ENCODE measurements at regions not wholly inside any gene's neighbourhood (a gene's known extent, or its start where the extent isn't known, plus 50 kb on each side); places are given as distances from the start of the nearest gene placed in this dataset.

DNA sequence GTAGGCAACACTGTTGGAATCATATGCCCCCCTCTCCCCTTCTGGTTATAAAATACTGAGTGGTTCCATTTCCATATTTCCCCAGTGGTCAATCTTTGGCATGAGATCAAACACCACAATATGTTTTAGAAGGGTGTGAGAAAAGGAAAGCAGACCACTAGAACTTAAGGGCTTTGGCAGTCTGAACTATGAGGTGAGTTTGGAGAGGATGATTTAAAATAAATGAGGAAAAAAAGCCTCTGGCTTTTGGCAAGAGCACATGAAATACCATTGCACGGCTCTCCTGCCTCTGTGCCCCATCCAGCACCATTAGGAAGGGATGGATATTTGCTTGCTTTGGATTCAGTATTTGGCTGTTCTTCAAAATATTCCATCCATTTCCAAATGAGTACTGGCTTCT is 339.5 kb upstream of the C1orf87 start:
- no peak for DNase-seq (ENCODE audit: extremely low spot score, unreplicated experiment)
- H3K4me3 Mint-ChIP-seq, result no peak overlapping the region
- peaks cover 5% of the 10 kb centered on the region for H3K4me1 Mint-ChIP-seq (ENCODE audit: unreplicated experiment)
- H3K27me3 Mint-ChIP-seq, result peaks cover 4% of the 10 kb centered on the region
- TF ChIP-seq, protein P1, sequence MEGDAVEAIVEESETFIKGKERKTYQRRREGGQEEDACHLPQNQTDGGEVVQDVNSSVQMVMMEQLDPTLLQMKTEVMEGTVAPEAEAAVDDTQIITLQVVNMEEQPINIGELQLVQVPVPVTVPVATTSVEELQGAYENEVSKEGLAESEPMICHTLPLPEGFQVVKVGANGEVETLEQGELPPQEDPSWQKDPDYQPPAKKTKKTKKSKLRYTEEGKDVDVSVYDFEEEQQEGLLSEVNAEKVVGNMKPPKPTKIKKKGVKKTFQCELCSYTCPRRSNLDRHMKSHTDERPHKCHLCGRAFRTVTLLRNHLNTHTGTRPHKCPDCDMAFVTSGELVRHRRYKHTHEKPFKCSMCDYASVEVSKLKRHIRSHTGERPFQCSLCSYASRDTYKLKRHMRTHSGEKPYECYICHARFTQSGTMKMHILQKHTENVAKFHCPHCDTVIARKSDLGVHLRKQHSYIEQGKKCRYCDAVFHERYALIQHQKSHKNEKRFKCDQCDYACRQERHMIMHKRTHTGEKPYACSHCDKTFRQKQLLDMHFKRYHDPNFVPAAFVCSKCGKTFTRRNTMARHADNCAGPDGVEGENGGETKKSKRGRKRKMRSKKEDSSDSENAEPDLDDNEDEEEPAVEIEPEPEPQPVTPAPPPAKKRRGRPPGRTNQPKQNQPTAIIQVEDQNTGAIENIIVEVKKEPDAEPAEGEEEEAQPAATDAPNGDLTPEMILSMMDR (conservative IDR thresholded peaks at IDR 0.05), result no peak
- H3K9me3 Mint-ChIP-seq, result no peaks in the 10 kb centered on the region
- no peak overlapping the region for H3K27ac Mint-ChIP-seq
- no peaks in the 10 kb centered on the region for H3K36me3 Mint-ChIP-seq

DNA sequence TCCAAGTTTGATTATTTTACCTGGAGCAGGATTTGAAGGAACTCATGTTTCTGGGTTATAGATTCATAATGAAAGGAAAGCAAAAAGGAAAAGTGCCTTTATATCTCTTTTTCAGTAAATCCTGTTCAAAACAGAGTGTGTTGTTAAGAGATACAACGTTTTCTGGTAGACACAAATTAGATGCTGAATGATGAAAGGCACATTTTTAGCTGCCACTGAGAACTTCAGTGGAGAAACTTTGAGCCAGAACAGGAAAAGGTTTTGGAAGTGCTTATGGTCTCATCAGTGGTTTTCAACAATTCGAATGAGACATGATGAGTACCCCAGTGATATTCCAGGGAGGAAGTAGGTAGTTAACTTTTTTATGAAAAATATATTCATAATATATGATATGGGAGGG is 338.0 kb upstream of the C1orf87 start:
- Mint-ChIP-seq H3K9me3 (no peaks in the 10 kb centered on the region), H3K4me1 (ENCODE audit: unreplicated experiment) (peaks cover 4% of the 10 kb centered on the region), H3K36me3 (no peaks in the 10 kb centered on the region), H3K4me3 (no peak overlapping the region), H3K27me3 (peaks cover 4% of the 10 kb centered on the region), H3K27ac (no peak overlapping the region)
- TF ChIP-seq, protein P1 (conservative IDR thresholded peaks at IDR 0.05), result no peak
- no peak for DNase-seq (ENCODE audit: extremely low spot score, unreplicated experiment)

DNA sequence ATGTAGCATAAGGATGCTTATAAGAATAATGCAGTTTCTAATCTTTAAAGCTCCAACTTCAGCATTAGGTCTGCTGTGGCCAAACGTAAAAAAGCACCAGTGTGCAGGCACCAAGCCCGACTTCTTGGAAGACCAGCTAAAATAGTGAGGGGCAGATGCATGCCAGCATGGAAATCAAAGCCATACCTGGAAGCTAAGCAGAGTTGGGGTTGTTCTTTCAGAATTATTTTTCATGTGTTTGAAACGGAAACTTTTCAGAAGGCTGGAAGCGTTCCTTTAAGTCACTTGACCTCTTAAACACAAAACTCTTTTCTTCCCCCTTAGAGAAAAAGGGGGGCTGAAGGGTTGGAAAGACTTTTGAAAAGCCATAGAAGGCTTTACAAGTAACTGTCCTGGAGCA is 329.2 kb upstream of the C1orf87 start:
- no peak overlapping the region for H3K4me3 Mint-ChIP-seq
- peaks cover 4% of the 10 kb centered on the region for H3K4me1 Mint-ChIP-seq (ENCODE audit: unreplicated experiment)
- H3K27ac Mint-ChIP-seq, result no peak overlapping the region
- H3K27me3 Mint-ChIP-seq, result peaks cover 4% of the 10 kb centered on the region
- H3K36me3 Mint-ChIP-seq, result no peaks in the 10 kb centered on the region
- TF ChIP-seq, protein P1 (conservative IDR thresholded peaks at IDR 0.05), result no peak
- DNase-seq (ENCODE audit: extremely low spot score, unreplicated experiment), result no peak
- peaks cover 8% of the 10 kb centered on the region for H3K9me3 Mint-ChIP-seq

DNA sequence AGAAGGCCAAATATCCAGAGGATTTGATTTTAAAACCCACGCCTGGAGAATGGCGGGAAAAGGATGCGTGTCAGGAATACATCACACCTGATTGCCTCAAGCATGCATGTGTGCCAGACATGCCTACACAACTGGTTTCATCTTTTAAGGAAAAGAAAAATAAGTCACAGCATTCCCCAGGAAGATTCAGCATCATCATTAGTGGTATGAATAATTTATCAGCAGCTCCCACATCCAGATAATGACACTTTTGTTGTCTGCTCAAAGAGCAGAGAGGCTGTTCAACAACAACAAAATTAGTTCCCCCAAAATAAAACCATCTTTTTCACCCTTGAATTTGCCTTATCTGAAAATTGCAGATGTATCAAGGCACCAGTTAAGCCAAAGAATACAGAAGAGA is 328.6 kb upstream of the C1orf87 start:
- TF ChIP-seq, protein P1 (conservative IDR thresholded peaks at IDR 0.05), result no peak
- Mint-ChIP-seq H3K4me1 (ENCODE audit: unreplicated experiment) (peaks cover 4% of the 10 kb centered on the region), H3K27ac (no peak overlapping the region), H3K27me3 (peaks cover 4% of the 10 kb centered on the region), H3K9me3 (peaks cover 8% of the 10 kb centered on the region), H3K36me3 (no peaks in the 10 kb centered on the region), H3K4me3 (no peak overlapping the region)
- DNase-seq (ENCODE audit: extremely low spot score, unreplicated experiment), result no peak

DNA sequence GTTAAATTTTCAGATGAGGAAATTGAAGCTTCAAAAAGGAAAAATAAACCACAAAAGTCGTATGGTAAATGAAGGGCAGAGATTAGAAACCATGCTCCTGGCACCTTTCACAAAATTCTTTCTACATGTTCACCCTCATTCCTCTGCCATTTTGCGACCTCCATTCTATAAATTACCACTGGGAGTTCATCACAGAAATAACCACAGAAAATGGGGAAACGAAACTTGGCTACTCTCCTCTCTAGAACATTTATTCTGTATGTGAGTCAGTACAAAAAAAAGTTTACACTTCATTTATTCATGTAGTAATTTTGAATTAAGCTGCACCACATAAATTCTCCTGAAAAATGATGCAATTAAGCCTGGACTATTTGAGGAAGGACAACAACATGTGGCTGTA is 320.9 kb upstream of the C1orf87 start:
- no peaks in the 10 kb centered on the region for H3K36me3 Mint-ChIP-seq
- no peaks in the 10 kb centered on the region for H3K4me1 Mint-ChIP-seq (ENCODE audit: unreplicated experiment)
- no peak overlapping the region for H3K4me3 Mint-ChIP-seq
- no peak for DNase-seq (ENCODE audit: extremely low spot score, unreplicated experiment)
- H3K27ac Mint-ChIP-seq, result no peak overlapping the region
- H3K9me3 Mint-ChIP-seq, result no peaks in the 10 kb centered on the region
- TF ChIP-seq, protein P1 (conservative IDR thresholded peaks at IDR 0.05), result no peak
- peaks cover 2% of the 10 kb centered on the region for H3K27me3 Mint-ChIP-seq
